ENCODE measurements at regions not wholly inside any gene's neighbourhood (a gene's known extent, or its start where the extent isn't known, plus 50 kb on each side); places are given as distances from the start of the nearest gene placed in this dataset.
A peak's percentile ranks its signal among the peaks of the same experiment; 100 is the strongest.

DNA sequence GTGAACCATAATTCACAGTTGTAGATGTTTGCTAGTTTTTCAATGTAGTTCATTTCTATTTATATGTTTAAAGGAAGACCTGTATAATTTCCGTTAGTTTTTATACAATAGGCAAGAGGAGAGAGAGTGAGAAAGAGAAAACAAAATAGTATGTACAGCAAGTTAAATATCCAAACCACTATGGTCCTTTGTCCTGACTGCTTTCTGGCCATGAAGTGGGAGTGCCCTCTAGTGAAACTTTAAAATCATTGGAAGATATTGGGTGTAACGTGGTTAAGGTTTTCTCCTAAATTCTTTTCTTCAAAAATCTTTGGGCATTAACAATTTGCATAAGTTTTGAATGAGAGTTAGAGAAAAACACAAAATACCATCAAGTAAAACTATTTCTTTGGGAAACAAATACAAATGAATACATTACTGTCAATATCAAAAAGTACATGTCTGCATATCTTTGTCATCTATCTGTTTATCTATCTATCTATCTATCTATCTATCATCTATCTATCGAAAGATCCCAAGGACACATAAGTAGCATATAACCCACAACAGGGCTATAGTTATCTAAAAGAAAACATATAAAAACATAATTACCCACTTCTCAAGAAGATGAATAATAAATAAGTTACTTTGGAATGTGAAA is 534.6 kb upstream of the ATP11B start:
- FAIRE-seq (peak; percentile 49), DNase-seq (peak in 3 of 5 donors; percentile 27 to 80 (median 70))
- Histone ChIP-seq H3K9me3 (ENCODE audit: control insufficient read depth in 2 of 3, insufficient read depth in 1 of 3, low read length in 3 of 3) (no peaks in the 10 kb centered on the region), H3K36me3 (ENCODE audit: control insufficient read depth in 2 of 3, insufficient read depth in 3 of 3, low read length in 3 of 3) (no peaks in the 10 kb centered on the region), H3K4me1 (ENCODE audit: control insufficient read depth in 2 of 3, insufficient read depth in 2 of 3, low read depth in 1 of 3, low read length in 3 of 3) (no peaks in the 10 kb centered on the region), H3K4me3 (ENCODE audit: low read length in 3 of 3) (no peak overlapping the region), H3K27ac (ENCODE audit: low read depth in 2 of 2, low read length in 2 of 2) (no peak overlapping the region), H3K9ac (ENCODE audit: low read length in 3 of 3) (no peak overlapping the region), H3K27me3 (ENCODE audit: control insufficient read depth, insufficient read depth, low read length) (no peaks in the 10 kb centered on the region)
- TF ChIP-seq CTCF (IDR thresholded peaks at IDR 0.05; ENCODE audit: borderline replicate concordance, extremely low read depth, insufficient read depth) = peak; percentile 59
- intact Hi-C loops (cut with DNase I) = no loop called here

- intact Hi-C loops (cut with DNase I) = no loop called here
- Histone ChIP-seq H3K4me3 (ENCODE audit: low read length in 3 of 3) (no peak overlapping the region), H3K9ac (ENCODE audit: low read length in 3 of 3) (no peak overlapping the region), H3K36me3 (ENCODE audit: control insufficient read depth in 2 of 3, insufficient read depth in 3 of 3, low read length in 3 of 3) (no peaks in the 10 kb centered on the region), H3K27me3 (ENCODE audit: control insufficient read depth, insufficient read depth, low read length) (no peaks in the 10 kb centered on the region), H3K9me3 (ENCODE audit: control insufficient read depth in 2 of 3, insufficient read depth in 1 of 3, low read length in 3 of 3) (no peaks in the 10 kb centered on the region), H3K27ac (ENCODE audit: low read depth in 2 of 2, low read length in 2 of 2) (no peak overlapping the region), H3K4me1 (ENCODE audit: control insufficient read depth in 2 of 3, insufficient read depth in 2 of 3, low read depth in 1 of 3, low read length in 3 of 3) (no peaks in the 10 kb centered on the region)
- TF ChIP-seq CTCF (IDR thresholded peaks at IDR 0.05; ENCODE audit: borderline replicate concordance, extremely low read depth, insufficient read depth) = no peak
- DNase-seq = peak; percentile 44 to 62 (median 51)
- no peak for FAIRE-seq
Observed at GRCh38 chr3:182259579-182259978, 533.7 kb upstream of the ATP11B start.

GRCh38 chr3:182261041-182261440 is 532.3 kb upstream of the ATP11B start:
- DNase-seq = peak in 3 of 5 donors; percentile 18 to 74 (median 64)
- no peaks in the 10 kb centered on the region for H3K9me3 ChIP-seq (ENCODE audit: control insufficient read depth in 2 of 3, insufficient read depth in 1 of 3, low read length in 3 of 3)
- no peaks in the 10 kb centered on the region for H3K36me3 ChIP-seq (ENCODE audit: control insufficient read depth in 2 of 3, insufficient read depth in 3 of 3, low read length in 3 of 3)
- H3K27ac ChIP-seq (ENCODE audit: low read depth in 2 of 2, low read length in 2 of 2) = no peak overlapping the region
- H3K9ac ChIP-seq (ENCODE audit: low read length in 3 of 3) = no peak overlapping the region
- no peak overlapping the region for H3K4me3 ChIP-seq (ENCODE audit: low read length in 3 of 3)
- TF ChIP-seq CTCF (IDR thresholded peaks at IDR 0.05; ENCODE audit: borderline replicate concordance, extremely low read depth, insufficient read depth) = no peak
- H3K4me1 ChIP-seq (ENCODE audit: control insufficient read depth in 2 of 3, insufficient read depth in 2 of 3, low read depth in 1 of 3, low read length in 3 of 3) = no peaks in the 10 kb centered on the region
- intact Hi-C loops (cut with DNase I) = no loop called here
- no peaks in the 10 kb centered on the region for H3K27me3 ChIP-seq (ENCODE audit: control insufficient read depth, insufficient read depth, low read length)
- FAIRE-seq = no peak

- H3K9ac ChIP-seq (ENCODE audit: low read length in 3 of 3) = no peak overlapping the region
- no peaks in the 10 kb centered on the region for H3K9me3 ChIP-seq (ENCODE audit: control insufficient read depth in 2 of 3, insufficient read depth in 1 of 3, low read length in 3 of 3)
- DNase-seq = no peak
- no peaks in the 10 kb centered on the region for H3K27me3 ChIP-seq (ENCODE audit: control insufficient read depth, insufficient read depth, low read length)
- FAIRE-seq = no peak
- H3K4me1 ChIP-seq (ENCODE audit: control insufficient read depth in 2 of 3, insufficient read depth in 2 of 3, low read depth in 1 of 3, low read length in 3 of 3) = no peaks in the 10 kb centered on the region
- no peak overlapping the region for H3K27ac ChIP-seq (ENCODE audit: low read depth in 2 of 2, low read length in 2 of 2)
- TF ChIP-seq CTCF (IDR thresholded peaks at IDR 0.05; ENCODE audit: borderline replicate concordance, extremely low read depth, insufficient read depth) = no peak
- no peak overlapping the region for H3K4me3 ChIP-seq (ENCODE audit: low read length in 3 of 3)
- H3K36me3 ChIP-seq (ENCODE audit: control insufficient read depth in 2 of 3, insufficient read depth in 3 of 3, low read length in 3 of 3) = no peaks in the 10 kb centered on the region
- intact Hi-C loops (cut with DNase I) = no loop called here
Observed at GRCh38 chr3:182268711-182269110, 524.6 kb upstream of the ATP11B start.

All from kidney (tissue), 13 donors.